ENCODE measurements at regions not wholly inside any gene's neighbourhood (a gene's known extent, or its start where the extent isn't known, plus 50 kb on each side); places are given as distances from the start of the nearest gene placed in this dataset.

GRCh38 chr3:153063337-153063736, 98.7 kb upstream of the RAP2B start:
- intact Hi-C loops (cut with DNase I), result no loop called here
- no peaks in the 10 kb centered on the region for H3K36me3 ChIP-seq
- no peaks in the 10 kb centered on the region for H3K9me3 ChIP-seq
- H3K4me3 ChIP-seq, result no peak overlapping the region
- ATAC-seq, result no peak
- TF ChIP-seq CTCF (IDR thresholded peaks at IDR 0.05), result no peak
- H3K27ac ChIP-seq, result no peak overlapping the region
- DNase-seq, result no peak
- no peaks in the 10 kb centered on the region for H3K4me1 ChIP-seq
- H3K27me3 ChIP-seq, result no peaks in the 10 kb centered on the region

GRCh38 chr3:153066983-153067382, 95.0 kb upstream of the RAP2B start:
- Histone ChIP-seq H3K27me3 (no peaks in the 10 kb centered on the region), H3K36me3 (no peaks in the 10 kb centered on the region), H3K4me1 (no peaks in the 10 kb centered on the region), H3K9me3 (no peaks in the 10 kb centered on the region), H3K27ac (no peak overlapping the region), H3K4me3 (no peak overlapping the region)
- no peak for TF ChIP-seq CTCF (IDR thresholded peaks at IDR 0.05)
- no peak for DNase-seq
- ATAC-seq, result peak; percentile 72
- intact Hi-C loops (cut with DNase I), result no loop called here

GRCh38 chr3:153069598-153070510, 92.2 kb upstream of the RAP2B start:
- H3K9me3 ChIP-seq, result no peaks in the 10 kb centered on the region
- intact Hi-C loops (cut with DNase I), result no loop called here
- H3K36me3 ChIP-seq, result no peaks in the 10 kb centered on the region
- no peak for DNase-seq
- no peak for TF ChIP-seq CTCF (IDR thresholded peaks at IDR 0.05)
- no peak overlapping the region for H3K27ac ChIP-seq
- no peak overlapping the region for H3K4me3 ChIP-seq
- peak; percentile 66 for ATAC-seq
- no peaks in the 10 kb centered on the region for H3K27me3 ChIP-seq
- H3K4me1 ChIP-seq, result no peaks in the 10 kb centered on the region

- H3K36me3 ChIP-seq, result no peaks in the 10 kb centered on the region
- H3K4me3 ChIP-seq, result no peak overlapping the region
- intact Hi-C loops (cut with DNase I), result no loop called here
- H3K27ac ChIP-seq, result no peak overlapping the region
- no peaks in the 10 kb centered on the region for H3K9me3 ChIP-seq
- H3K27me3 ChIP-seq, result no peaks in the 10 kb centered on the region
- no peak for ATAC-seq
- no peak for TF ChIP-seq CTCF (IDR thresholded peaks at IDR 0.05)
- DNase-seq, result no peak
- no peaks in the 10 kb centered on the region for H3K4me1 ChIP-seq
These were observed 91.5 kb upstream of the RAP2B start for GRCh38 chr3:153070511-153070868.

GRCh38 chr3:153072382-153072781, 89.6 kb upstream of the RAP2B start:
- no peak for DNase-seq
- TF ChIP-seq CTCF (IDR thresholded peaks at IDR 0.05), result no peak
- no peak for ATAC-seq
- no peaks in the 10 kb centered on the region for H3K4me1 ChIP-seq
- no peaks in the 10 kb centered on the region for H3K27me3 ChIP-seq
- H3K36me3 ChIP-seq, result no peaks in the 10 kb centered on the region
- intact Hi-C loops (cut with DNase I), result no loop called here
- H3K9me3 ChIP-seq, result no peaks in the 10 kb centered on the region
- no peak overlapping the region for H3K4me3 ChIP-seq
- no peak overlapping the region for H3K27ac ChIP-seq

Measured in upper lobe of right lung (tissue), 1 donor.